Large intestine (tissue), 3 donors: ENCODE measurements at regions not wholly inside any gene's neighbourhood (a gene's known extent, or its start where the extent isn't known, plus 50 kb on each side); places are given as distances from the start of the nearest gene placed in this dataset.
"Not testable (repeated sequence)": the region's sequence is repeated elsewhere in the genome, so short reads cannot be mapped to it uniquely, and the experiment has no call there.

ENCODE experiments used
- DNase-seq, 2 donors: peaks; one replicate each; pipeline versions ENCODE4 v3.0.0 to v3.0.0-alpha.2; 2013
- H3K27ac ChIP-seq: one replicate; pipeline ENCODE4 v1.5.1; 2013; ENCODE audit warnings: low read length
- H3K27me3 ChIP-seq: 2 replicates; pipeline ENCODE4 v1.6.1; 2013; ENCODE audit warnings: low read length; ENCODE audit not compliant: control insufficient read depth, insufficient read depth
- H3K36me3 ChIP-seq: 2 replicates; pipeline ENCODE4 v1.6.1; 2013; ENCODE audit warnings: low read length; ENCODE audit not compliant: control insufficient read depth, insufficient read depth
- H3K4me1 ChIP-seq: one replicate; pipeline ENCODE4 v1.6.1; 2013; ENCODE audit warnings: low read length; ENCODE audit not compliant: control insufficient read depth, insufficient read depth
- H3K4me3 ChIP-seq: one replicate; pipeline ENCODE4 v1.5.1; 2013; ENCODE audit warnings: low read length
- H3K9me3 ChIP-seq: one replicate; pipeline ENCODE4 v1.6.1; 2013; ENCODE audit warnings: mild to moderate bottlenecking, low read depth, low read length, moderate library complexity; ENCODE audit not compliant: control insufficient read depth
- WGBS: methylation state at CpG from one replicate; pipeline ENCODE4 v1.1.5; 2013; ENCODE audit warnings: low lambda C conversion rate; ENCODE audit not compliant: insufficient coverage; 5-methylcytosine and 5-hydroxymethylcytosine counted together

DNA sequence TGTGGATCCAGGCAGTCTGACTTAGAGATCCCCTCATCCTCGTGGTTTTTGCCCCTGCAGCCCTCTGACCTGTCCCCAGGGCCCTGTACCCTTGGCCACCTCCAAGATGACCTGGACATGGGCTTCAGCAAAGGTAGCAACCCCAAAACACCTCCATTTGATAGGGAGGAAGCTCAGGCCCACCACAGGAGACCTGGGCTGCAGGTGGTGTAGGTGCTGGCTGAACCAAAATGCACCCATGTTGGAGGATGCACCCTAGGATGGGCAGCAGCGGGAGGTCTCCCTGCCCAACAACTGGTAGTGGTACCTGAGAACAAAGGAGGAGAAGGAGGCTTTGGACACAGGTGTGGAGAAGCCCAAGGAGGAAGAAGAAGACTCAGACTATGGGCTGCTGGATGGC, 188.7 kb downstream of the ZNF716 start:
- DNase-seq = no peak
- peaks cover 4% of the 10 kb centered on the region for H3K9me3 ChIP-seq
- no peaks in the 10 kb centered on the region for H3K4me1 ChIP-seq
- no peaks in the 10 kb centered on the region for H3K36me3 ChIP-seq
- no peak overlapping the region for H3K4me3 ChIP-seq
- no CpG with 5 or more reads among the region's 2 CpGs for WGBS
- no peaks in the 10 kb centered on the region for H3K27me3 ChIP-seq
- H3K27ac ChIP-seq = no peak overlapping the region

DNA sequence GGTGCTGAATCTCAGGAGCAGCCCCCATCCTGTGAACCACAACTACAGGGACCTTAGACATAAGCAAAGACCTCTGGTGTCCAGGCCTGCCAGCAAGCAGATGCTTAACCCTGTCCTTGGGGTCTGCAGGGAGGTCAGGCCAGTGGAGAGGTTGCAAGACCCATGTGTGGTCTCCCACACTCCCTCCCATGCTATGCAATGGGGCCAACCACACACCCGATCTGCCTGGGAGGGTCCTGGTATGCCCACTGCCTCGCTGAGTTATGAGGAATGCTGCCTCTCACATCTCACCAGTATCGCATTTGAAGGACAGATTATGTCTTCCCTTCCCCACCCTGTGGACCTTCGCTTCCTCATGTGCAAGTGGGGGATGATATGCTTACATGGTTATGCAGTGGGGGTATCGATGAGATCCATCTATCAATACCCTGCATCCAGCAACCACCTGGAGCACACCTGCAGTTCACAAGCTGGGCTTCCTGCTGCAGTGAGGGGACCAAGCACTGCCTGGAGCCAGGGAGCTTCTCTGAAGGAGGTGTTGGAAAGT, 191.6 kb downstream of the ZNF716 start:
- H3K4me3 ChIP-seq = no peak overlapping the region
- no peak overlapping the region for H3K27ac ChIP-seq
- no peaks in the 10 kb centered on the region for H3K27me3 ChIP-seq
- H3K36me3 ChIP-seq = no peaks in the 10 kb centered on the region
- no CpG with 5 or more reads among the region's 5 CpGs for WGBS
- no peaks in the 10 kb centered on the region for H3K4me1 ChIP-seq
- peaks cover 13% of the 10 kb centered on the region for H3K9me3 ChIP-seq
- DNase-seq = no peak

DNA sequence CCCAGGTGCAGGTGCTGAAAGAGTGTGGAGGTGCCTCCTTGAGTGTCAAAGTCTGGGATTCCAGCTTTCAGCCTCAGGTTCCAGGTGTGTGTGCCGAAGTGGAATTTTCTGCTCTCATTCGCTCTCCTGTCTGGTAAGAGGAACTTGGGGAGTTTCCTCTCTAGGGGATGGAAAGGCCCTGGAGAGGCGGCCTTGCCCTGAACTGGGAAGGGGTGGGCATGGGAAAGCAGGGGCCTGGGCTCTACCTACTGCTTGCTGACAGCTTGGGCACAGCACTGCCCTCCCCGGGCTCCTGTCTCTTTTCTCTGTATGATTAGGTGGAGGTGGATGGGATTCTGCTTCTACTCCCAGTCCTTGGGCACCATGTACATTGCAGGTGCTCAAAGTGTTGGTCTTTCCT, 192.8 kb downstream of the ZNF716 start:
- no peak for DNase-seq
- Histone ChIP-seq H3K9me3 (peaks cover 20% of the 10 kb centered on the region), H3K36me3 (no peaks in the 10 kb centered on the region), H3K27me3 (no peaks in the 10 kb centered on the region), H3K4me3 (no peak overlapping the region), H3K27ac (no peak overlapping the region), H3K4me1 (no peaks in the 10 kb centered on the region)
- WGBS = no CpG with 5 or more reads among the region's 4 CpGs

- H3K9me3 ChIP-seq = peaks cover 41% of the 10 kb centered on the region
- no peaks in the 10 kb centered on the region for H3K27me3 ChIP-seq
- H3K4me1 ChIP-seq = no peaks in the 10 kb centered on the region
- no peak overlapping the region for H3K27ac ChIP-seq
- no peaks in the 10 kb centered on the region for H3K36me3 ChIP-seq
- WGBS = no CpG with 5 or more reads among the region's 32 CpGs
- no peak overlapping the region for H3K4me3 ChIP-seq
- no peak for DNase-seq
These were observed 196.4 kb downstream of the ZNF716 start for GRCh38 chr7:57646219-57646900.

GRCh38 chr7:57646901-57647246, 196.9 kb downstream of the ZNF716 start:
- no peaks in the 10 kb centered on the region for H3K27me3 ChIP-seq
- no peak overlapping the region for H3K27ac ChIP-seq
- no CpG with 5 or more reads among the region's 24 CpGs for WGBS
- peaks cover 41% of the 10 kb centered on the region for H3K9me3 ChIP-seq
- no peak overlapping the region for H3K4me3 ChIP-seq
- no peaks in the 10 kb centered on the region for H3K4me1 ChIP-seq
- no peak for DNase-seq
- no peaks in the 10 kb centered on the region for H3K36me3 ChIP-seq

GRCh38 chr7:57650401-57650800, 200.4 kb downstream of the ZNF716 start:
- not testable (repeated sequence) for H3K27ac ChIP-seq, H3K27me3 ChIP-seq, H3K4me1 ChIP-seq, DNase-seq, H3K36me3 ChIP-seq, H3K4me3 ChIP-seq
- peaks cover 54% of the 10 kb centered on the region for H3K9me3 ChIP-seq
- whole genome bisulfite sequencing = no CpG with 5 or more reads among the region's 17 CpGs

DNA sequence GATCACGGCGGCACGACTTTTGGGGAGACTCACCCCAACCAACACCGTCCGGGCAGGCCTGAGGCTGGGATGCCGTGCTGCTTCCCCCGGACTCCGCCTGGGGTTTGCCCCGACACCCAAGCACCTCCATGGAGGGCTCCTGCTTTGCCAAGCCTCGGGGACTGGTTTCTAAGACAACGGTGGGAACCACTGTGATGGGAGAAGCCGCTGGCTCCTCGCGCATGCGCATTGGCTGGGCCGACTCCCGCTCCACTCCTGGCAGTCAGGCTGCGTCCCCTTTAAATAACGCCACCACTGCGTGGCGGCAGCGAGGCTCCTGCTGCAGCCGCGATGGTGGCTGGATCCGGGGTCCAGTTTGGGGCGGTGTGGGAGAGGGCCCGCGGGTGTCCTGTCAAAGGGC, 201.0 kb downstream of the ZNF716 start:
- no peaks in the 10 kb centered on the region for H3K4me1 ChIP-seq
- no peak overlapping the region for H3K4me3 ChIP-seq
- no CpG with 5 or more reads among the region's 28 CpGs for WGBS
- H3K9me3 ChIP-seq = peaks cover 52% of the 10 kb centered on the region
- no peak for DNase-seq
- H3K27me3 ChIP-seq = no peaks in the 10 kb centered on the region
- H3K27ac ChIP-seq = no peak overlapping the region
- no peaks in the 10 kb centered on the region for H3K36me3 ChIP-seq

GRCh38 chr7:57651611-57652010, 201.6 kb downstream of the ZNF716 start:
- H3K4me3 ChIP-seq, DNase-seq, H3K27ac ChIP-seq, H3K4me1 ChIP-seq, H3K27me3 ChIP-seq, H3K36me3 ChIP-seq: not testable (repeated sequence)
- H3K9me3 ChIP-seq = peaks cover 47% of the 10 kb centered on the region
- WGBS = no CpG with 5 or more reads among the region's 19 CpGs

DNA sequence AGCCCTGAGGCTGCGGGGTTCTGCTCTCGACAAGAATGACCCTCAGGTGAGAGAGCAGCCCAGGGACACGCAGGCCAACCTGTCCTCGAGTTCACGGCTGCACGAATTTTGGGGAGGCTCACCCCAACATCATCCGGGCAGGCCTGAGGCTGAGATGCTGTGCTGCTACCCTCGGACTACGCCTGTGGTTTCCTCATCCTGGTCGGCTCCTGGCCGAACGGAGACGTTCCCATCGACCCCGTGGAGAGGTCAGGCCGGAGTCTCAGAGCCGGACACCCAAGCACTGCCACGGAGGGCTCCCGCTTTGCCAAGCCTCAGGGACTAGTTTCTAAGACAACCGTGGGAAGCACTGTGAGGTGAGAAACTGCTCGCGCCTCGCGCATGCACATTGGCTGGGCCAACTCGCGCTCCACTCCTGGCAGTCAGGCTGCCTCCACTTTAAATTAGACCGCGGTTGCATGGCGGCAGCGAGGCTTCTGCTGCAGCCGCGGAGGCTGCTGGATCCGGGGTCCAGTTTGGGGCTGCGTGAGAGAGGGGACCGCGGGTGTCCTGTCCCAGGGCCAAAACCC, 203.4 kb downstream of the ZNF716 start:
- Histone ChIP-seq H3K4me3 (no peak overlapping the region), H3K27ac (no peak overlapping the region), H3K4me1 (no peaks in the 10 kb centered on the region), H3K9me3 (peaks cover 39% of the 10 kb centered on the region), H3K36me3 (no peaks in the 10 kb centered on the region), H3K27me3 (no peaks in the 10 kb centered on the region)
- no CpG with 5 or more reads among the region's 36 CpGs for WGBS
- no peak for DNase-seq

GRCh38 chr7:57655156-57655871, 205.3 kb downstream of the ZNF716 start:
- H3K9me3 ChIP-seq = peaks cover 26% of the 10 kb centered on the region
- not testable (repeated sequence) for H3K27me3 ChIP-seq, H3K36me3 ChIP-seq, H3K27ac ChIP-seq, H3K4me3 ChIP-seq, H3K4me1 ChIP-seq, DNase-seq
- WGBS = no CpG with 5 or more reads among the region's 31 CpGs
